ENCODE measurements at regions not wholly inside any gene's neighbourhood (a gene's known extent, or its start where the extent isn't known, plus 50 kb on each side); places are given as distances from the start of the nearest gene placed in this dataset.
A peak's percentile ranks its signal among the peaks of the same experiment; 100 is the strongest.

DNA sequence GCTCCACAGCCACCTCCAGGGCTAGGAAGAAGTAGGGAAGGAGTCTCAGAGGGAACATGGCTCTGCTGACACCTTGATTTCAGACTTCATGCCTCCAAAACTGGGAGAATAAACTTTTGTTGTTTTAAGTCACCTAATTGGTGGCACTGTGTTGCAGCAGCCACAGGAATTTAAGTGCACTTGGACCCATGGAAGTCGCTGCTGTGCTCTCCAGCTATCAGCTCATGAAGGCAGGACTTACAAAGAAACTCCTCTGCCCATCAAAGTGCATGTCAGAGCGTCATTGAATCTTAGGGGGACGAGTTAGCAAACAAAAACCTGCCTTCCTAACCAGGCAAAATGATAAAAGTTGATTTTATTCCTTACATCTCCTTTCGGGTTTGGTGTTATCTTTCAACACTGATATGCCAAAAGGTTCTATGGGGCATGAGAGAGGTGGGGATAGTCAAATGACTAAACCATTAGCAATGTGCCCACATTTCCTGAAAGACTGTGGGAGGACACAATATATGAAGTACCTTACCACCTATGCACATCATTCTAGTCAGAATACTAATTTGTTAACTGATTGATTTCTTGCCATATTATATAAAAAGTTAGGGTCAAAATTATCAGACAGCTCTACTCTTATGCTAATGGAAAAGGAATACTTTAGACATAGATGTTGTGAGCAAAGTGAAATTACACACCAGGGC lies 235.8 kb upstream of the TNP1 start:
- no peak for TF ChIP-seq CTCF (IDR thresholded peaks at IDR 0.05; ENCODE audit: low read depth, low read length, missing control alignments)
- Histone ChIP-seq H3K27me3 (replicated peaks) (no peaks in the 10 kb centered on the region), H3K4me3 (ENCODE audit: low read depth, low read length) (no peak overlapping the region), H3K36me3 (replicated peaks) (no peaks in the 10 kb centered on the region), H3K27ac (no peak overlapping the region)
- no peak for DNase-seq
- in situ Hi-C loops (cut with HindIII; ENCODE audit: low pct_ligation_motif_present, low sequenced_read_pairs) = no loop called here

GRCh38 chr2:217092710-217093379 lies 233.0 kb upstream of the TNP1 start:
- no peak overlapping the region for H3K4me3 ChIP-seq (ENCODE audit: low read depth, low read length)
- no peak for DNase-seq
- no peaks in the 10 kb centered on the region for H3K36me3 ChIP-seq (replicated peaks)
- no peaks in the 10 kb centered on the region for H3K27me3 ChIP-seq (replicated peaks)
- no peak for TF ChIP-seq CTCF (IDR thresholded peaks at IDR 0.05; ENCODE audit: low read depth, low read length, missing control alignments)
- H3K27ac ChIP-seq = no peak overlapping the region
- in situ Hi-C loops (cut with HindIII; ENCODE audit: low pct_ligation_motif_present, low sequenced_read_pairs) = no loop called here

GRCh38 chr2:217091531-217091930 lies 231.7 kb upstream of the TNP1 start:
- in situ Hi-C loops (cut with HindIII; ENCODE audit: low pct_ligation_motif_present, low sequenced_read_pairs) = no loop called here
- no peaks in the 10 kb centered on the region for H3K36me3 ChIP-seq (replicated peaks)
- H3K27ac ChIP-seq = no peak overlapping the region
- H3K27me3 ChIP-seq (replicated peaks) = no peaks in the 10 kb centered on the region
- H3K4me3 ChIP-seq (ENCODE audit: low read depth, low read length) = no peak overlapping the region
- no peak for TF ChIP-seq CTCF (IDR thresholded peaks at IDR 0.05; ENCODE audit: low read depth, low read length, missing control alignments)
- DNase-seq = no peak

GRCh38 chr2:217090884-217091283 lies 231.0 kb upstream of the TNP1 start:
- no peak overlapping the region for H3K27ac ChIP-seq
- no peak for TF ChIP-seq CTCF (IDR thresholded peaks at IDR 0.05; ENCODE audit: low read depth, low read length, missing control alignments)
- no peaks in the 10 kb centered on the region for H3K36me3 ChIP-seq (replicated peaks)
- no peaks in the 10 kb centered on the region for H3K27me3 ChIP-seq (replicated peaks)
- no peak overlapping the region for H3K4me3 ChIP-seq (ENCODE audit: low read depth, low read length)
- in situ Hi-C loops (cut with HindIII; ENCODE audit: low pct_ligation_motif_present, low sequenced_read_pairs) = no loop called here
- DNase-seq = no peak

DNA sequence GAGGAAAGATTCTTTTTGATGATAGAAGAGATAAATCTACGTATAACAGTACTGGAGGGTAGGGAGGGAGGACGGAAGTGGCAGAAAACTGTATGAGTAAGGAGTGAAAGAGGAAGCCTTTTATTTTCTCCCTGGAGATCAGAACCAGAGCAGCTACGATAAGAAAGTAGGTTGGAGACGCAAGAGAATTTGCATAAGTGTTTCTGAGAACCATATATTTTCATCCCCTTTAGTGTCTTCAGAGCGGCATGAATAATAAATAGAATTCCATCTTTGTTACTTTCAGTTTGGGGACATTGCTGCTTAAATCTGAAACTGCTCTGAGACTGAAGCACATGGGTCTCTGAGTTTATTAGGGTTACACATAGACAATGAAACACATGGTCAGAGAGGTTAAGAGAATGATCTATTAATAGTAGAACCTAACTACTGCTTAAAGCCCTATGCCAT lies 230.2 kb upstream of the TNP1 start:
- TF ChIP-seq CTCF (IDR thresholded peaks at IDR 0.05; ENCODE audit: low read depth, low read length, missing control alignments) = no peak
- in situ Hi-C loops (cut with HindIII; ENCODE audit: low pct_ligation_motif_present, low sequenced_read_pairs) = no loop called here
- DNase-seq = no peak
- no peaks in the 10 kb centered on the region for H3K36me3 ChIP-seq (replicated peaks)
- H3K27me3 ChIP-seq (replicated peaks) = no peaks in the 10 kb centered on the region
- no peak overlapping the region for H3K4me3 ChIP-seq (ENCODE audit: low read depth, low read length)
- peak overlapping the region; percentile 50 for H3K27ac ChIP-seq

Data from brain microvascular endothelial cell (primary cell).